ENCODE measurements at regions not wholly inside any gene's neighbourhood (a gene's known extent, or its start where the extent isn't known, plus 50 kb on each side); places are given as distances from the start of the nearest gene placed in this dataset.

GRCh38 chr16:79296491-79296890 lies 304.0 kb downstream of the MAF start (continued):
- no peak for TF ChIP-seq RNF2 (IDR thresholded peaks at IDR 0.05; ENCODE audit: borderline replicate concordance, low read depth, low read length, missing control alignments, poor library complexity, severe bottlenecking)

Data from H1 (cell line).